Adipose tissue (tissue), 3 donors: ENCODE measurements at regions not wholly inside any gene's neighbourhood (a gene's known extent, or its start where the extent isn't known, plus 50 kb on each side); places are given as distances from the start of the nearest gene placed in this dataset.
"Not testable (repeated sequence)": the region's sequence is repeated elsewhere in the genome, so short reads cannot be mapped to it uniquely, and the experiment has no call there.

Source experiments
- H3K27ac ChIP-seq: one replicate; pipeline ENCODE4 v1.5.1; 2013; ENCODE audit warnings: low read depth, low read length
- WGBS, 3 donors: extraction: QIAGEN DNeasy Blood & Tissue Kit; methylation state at CpG; one replicate each; pipeline ENCODE4 v1.1.7; 2013; 5-methylcytosine and 5-hydroxymethylcytosine counted together
- donor health status: healthy with polysubstance abuse.
- donor health status: Bipolar disorder and iron deficiency.
- donor health status: healthy.

DNA sequence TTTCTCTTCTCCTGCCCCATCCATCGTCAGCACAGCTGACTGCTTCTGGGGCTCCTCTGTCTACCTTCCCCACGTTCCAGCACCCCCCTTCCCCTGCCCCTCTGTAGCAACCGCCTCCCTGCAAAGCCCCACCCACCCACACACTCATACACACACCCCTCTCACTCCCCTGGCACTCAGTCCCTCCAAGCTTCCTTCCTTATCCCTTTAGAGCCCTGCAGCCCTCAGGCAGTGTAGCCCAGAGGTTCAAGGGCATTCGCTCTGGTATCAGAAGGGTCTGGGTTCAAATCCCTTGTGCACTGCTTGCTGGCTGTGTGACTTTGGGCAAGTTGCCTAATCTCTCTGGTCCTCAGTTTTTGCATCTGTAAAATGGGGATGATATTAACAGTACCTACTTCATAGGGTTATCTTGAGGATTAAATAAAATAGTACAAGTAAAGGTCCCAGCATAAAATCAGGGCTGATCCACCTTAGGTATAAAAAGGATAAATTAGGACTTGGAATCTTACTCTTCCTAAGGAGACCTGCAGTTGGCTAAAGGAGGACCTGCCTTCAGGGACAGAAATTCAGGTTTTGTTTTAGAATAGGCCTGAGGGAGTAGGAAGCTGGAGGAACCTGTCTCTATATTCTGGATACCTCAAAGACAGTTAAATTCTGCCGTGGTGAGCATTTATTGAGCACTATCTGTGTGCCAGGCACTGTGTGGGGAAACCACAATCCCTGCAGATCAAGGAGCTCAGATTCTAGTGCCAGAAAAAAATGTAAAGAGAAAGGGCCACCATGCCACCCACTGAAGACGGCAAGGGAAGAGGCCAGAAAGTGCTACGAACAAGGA lies 94.1 kb downstream of the SNX5 start:
- no peak overlapping the region for H3K27ac ChIP-seq
- 13 to 31% (median 29%) methylated on average over 7 of the region's 7 CpGs for WGBS, 3 donors

DNA sequence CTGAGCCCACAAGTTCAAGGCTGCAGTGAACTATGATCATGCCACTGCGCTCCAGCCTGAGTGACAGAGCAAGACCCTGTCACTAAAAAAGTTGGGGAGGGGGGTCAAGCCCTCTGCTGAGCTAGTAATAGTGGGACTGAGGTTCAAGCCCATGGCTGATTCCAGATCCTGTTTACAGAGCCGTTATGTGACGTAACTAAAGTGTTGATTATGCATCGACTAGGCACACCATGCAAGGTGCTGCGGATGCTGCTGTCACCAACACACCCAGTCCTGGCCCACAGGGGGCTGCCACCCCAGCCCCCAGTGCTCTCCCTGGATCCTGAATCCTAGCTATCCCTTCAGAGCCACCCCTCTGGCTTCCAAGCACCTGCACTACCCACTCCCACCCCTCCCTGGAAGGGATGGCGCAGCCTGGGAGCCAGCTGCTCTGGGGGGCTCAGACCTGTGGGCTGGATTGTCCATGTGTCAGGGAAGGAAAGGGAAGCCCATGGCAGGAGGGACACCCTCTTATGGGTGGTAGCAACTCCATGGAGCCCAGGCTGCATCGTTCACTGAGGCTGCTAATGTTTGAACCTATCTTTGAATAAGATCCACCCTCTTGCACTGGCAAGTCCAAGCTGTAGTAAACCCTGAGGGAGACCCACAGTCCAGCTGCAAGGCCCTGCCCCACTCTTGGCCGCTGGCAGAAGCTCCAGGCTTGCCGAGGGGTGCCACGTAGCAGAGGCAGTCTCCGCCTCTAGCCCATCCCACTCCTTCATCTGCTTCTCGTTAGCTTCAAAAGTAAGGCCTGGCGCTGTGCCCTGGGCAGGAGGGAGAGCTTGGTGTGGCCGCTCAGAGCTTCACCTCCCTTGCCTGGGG lies 95.0 kb downstream of the SNX5 start:
- WGBS, 3 donors = 29 to 39% (median 34%) methylated on average over 14 of the region's 14 CpGs
- no peak overlapping the region for H3K27ac ChIP-seq

DNA sequence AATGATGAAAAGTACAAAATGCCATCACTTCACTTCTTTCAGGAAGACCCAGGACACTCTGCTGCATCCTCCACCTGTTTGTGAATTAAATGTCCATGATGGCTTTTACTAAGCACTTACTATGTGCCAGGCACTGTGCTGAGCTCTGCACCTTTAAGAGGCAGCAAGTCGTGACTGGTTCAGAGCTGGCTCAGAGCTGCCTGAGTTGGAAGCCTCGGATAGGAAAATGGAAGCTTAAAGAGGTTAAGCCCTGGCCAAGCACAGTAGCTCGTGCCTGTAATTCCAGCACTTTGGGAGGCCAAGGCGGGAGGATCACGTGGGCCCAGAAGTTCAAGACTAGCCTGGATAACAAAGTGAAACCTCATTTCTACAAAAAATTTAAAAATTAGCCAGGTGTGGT lies 95.6 kb downstream of the SNX5 start:
- H3K27ac ChIP-seq = no peak overlapping the region
- 36 to 60% (median 47%) methylated on average over 5 of the region's 5 CpGs for WGBS, 3 donors

DNA sequence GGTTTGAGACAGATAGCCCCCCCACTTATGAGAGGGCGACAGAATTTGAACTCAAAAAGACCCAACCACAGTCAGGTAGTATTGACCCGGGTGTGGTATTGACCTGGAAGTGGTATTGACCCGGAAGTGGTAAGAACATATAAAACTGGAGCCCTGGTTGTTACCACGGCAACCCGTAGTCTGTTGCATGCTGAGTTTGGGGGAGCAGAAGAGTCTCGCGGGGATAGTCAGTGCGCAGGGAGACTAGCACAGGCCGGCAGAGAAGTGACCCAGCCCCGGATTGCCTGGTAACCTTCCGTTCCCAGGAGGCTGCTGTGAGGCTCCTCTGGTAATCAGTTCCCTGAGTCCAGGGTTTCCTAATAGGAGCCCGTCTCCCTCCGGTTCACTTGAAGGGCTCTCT lies 96.2 kb downstream of the SNX5 start:
- WGBS, 3 donors = 68 to 77% (median 70%) methylated on average over 13 of the region's 13 CpGs
- no peak overlapping the region for H3K27ac ChIP-seq

DNA sequence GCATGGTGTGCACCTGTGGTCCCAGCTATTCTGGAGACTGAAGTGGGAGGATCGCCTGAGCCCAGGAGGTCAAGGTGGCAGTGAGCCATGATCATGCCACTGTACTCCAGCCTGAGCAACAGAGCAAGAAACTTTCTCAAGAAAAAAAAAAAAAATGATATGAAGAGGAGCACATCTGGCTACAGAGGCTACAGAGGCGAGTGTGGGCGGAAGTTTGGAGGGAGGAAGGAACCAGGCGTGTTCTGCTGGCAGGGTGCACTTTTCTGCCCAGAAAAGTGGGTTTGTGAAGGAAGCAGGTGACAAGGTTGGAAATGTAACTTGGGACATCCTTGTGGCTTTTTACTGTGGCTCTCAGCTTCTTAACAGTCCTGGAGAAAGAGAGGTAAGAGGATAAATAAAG lies 96.7 kb downstream of the SNX5 start:
- 46 to 67% (median 48%) methylated on average over 4 of the region's 4 CpGs for WGBS, 3 donors
- no peak overlapping the region for H3K27ac ChIP-seq

DNA sequence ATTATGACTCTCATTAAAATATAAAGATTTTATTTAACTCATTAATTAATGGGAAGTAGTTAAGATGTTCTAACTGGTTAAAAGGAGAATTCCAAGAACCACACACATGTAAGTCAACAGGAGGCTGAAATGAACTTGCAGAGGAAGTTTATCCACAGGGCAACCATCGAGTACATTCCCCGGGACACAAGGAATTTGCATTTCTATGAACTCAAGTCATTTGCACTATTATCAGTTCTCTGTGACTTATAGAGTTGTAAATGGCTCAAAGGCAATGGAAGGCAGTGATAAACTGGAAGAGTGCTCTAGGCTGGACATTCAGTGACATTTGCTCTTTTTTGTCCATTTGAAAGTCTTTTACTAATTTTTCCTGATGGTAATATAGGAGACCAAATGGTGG lies 97.4 kb downstream of the SNX5 start:
- WGBS, 3 donors = 47 to 59% (median 58%) methylated on average over 2 of the region's 2 CpGs
- H3K27ac ChIP-seq = no peak overlapping the region

DNA sequence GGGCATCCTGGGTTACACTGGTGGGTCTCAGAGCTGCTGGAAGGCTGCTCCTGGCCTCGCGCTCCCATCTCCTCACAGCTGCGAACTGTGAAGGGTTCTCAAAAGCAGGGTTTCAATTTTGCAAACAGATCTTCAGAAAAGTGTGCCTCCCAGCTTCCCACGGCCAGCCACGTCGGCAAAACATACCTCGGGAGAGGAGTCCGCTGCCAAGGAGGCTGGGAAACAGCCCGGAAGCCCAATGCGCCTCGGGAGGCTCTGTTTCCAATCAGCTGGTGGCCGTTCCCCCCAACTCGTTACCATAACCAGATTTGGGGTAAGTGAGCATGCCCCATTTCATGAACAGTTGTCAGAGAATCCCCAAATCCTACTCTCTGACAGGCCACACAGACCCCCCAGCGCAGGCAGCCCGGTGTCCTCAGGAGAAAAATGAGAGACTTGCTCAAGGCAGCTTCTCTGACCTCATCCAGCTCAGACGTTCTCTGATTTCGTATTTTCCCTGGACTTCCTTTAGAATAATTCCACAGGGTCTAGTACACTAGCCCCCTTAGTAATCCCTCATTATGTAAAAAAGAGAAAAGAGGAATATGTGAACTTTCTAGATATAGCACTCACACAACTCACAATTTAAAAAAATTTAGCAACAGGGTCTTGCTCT lies 98.4 kb downstream of the SNX5 start:
- 58 to 71% (median 60%) methylated on average over 17 of the region's 17 CpGs for WGBS, 3 donors
- H3K27ac ChIP-seq = no peak overlapping the region

DNA sequence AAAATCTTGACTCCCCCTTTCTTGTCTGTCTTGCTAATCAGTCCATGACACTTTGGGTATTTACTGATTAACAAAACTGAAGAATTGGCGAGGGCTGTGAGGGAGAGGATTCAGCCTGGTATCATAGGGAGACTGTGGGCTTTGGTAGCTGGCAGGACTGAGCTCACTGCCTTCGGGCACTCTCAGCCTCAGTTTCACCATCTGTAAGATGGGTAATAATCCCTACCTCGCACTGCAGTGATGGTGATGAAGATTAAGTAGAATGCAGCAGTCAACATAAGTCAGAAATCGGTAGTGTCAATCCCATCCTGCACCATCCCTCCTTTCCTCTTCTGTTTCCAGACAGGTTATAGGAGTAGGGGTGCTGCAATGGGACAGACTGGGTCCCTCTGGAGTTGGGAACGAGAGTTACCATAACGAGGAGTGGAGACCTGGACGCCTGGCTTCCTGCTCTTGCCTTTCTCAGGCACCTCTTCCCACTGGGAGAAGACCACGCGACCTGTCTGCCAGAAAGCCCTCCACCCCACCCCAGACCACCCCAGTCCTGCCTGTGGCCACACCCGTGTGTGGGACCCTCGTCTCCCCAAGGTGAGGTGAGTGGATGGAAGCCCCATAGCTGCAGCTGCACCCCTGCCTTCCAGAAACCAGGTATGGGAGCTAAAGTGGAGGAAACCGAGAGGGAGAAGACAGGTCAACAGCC lies 99.1 kb downstream of the SNX5 start:
- 80 to 88% (median 88%) methylated on average over 12 of the region's 12 CpGs for WGBS, 3 donors
- H3K27ac ChIP-seq = no peak overlapping the region

DNA sequence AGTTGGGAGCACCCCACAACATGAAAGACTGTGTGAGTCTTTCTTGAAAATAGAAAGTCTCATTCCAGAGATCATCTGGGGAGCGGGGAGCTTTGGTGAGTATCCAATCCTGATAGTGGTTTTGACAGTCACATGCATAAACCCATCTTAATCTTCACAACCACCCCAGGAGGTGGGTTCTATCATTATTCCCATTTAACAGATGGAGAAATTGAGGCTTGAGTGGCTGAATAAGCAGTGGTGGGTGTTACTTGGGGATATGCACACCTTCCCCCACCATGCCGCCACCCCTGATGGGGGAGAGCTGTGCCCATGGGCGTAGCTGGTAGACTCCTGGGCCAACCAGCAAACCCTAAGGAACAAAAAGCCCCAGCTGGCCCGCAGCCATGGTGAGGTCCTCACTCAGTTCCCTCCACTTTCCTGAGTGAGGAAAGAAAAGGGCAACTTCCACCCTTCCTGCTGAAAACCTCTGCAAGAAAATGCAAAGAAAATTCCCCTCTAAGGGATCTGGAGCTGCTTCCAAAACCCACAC lies 99.8 kb downstream of the SNX5 start:
- H3K27ac ChIP-seq = no peak overlapping the region
- WGBS, 3 donors = 59 to 79% (median 77%) methylated on average over 4 of the region's 4 CpGs

DNA sequence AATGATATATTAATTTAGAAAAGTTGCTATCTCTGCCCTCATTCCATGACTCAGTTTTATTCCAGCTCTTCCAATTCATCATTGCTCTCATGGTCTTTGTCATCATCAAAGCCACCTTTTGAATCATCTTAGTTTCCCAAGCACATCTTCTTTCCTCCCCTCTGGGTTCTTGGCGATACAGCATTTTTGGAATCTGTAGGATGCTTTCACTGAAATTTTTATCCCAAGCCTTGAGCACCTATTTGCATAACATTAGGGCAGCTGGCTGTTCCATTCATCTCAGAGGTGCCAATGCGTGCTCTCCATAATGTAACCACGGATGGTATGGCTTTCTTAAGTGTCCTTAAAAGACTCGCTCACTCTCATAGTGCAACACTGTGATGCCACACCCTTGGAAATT lies 100.4 kb downstream of the SNX5 start:
- 86 to 87% (median 86%) methylated on average over 4 of the region's 4 CpGs for WGBS, 3 donors
- no peak overlapping the region for H3K27ac ChIP-seq

DNA sequence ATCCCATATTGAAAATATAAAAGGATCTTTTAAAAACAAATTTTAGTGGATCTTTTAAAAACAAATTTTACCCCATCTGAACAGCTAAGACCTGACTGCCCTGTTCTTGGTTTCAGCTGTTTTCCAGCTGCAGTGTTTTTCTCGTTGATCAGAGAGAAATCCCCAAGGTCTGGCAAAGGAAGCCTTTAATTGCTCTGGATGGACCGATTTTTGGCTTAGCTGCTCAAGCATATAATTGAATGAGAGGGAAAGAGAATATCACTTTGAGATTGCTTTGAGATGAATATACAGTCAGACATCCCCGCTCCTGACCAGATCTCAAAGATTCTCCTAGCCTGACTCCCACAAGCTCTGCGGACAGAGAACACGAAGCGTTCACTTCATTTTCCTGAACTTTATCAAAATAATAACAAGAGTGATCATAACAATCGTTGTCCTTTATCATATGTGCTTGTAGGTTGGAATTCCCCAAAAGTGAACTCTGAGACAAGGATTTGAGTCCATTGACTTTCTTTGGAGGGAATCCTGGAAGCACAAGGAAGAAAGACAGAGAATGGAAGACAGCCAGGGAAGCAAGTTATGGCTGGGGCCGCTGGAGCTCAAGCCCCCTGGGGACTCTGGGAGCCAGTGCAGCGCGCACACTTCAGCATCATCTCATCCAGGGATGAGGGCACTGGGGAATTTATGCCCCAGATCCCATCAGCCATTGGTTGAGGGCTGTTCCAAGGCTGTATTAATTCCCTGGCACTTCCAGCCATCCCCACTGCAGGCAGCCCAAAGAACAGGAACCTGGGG lies 101.3 kb downstream of the SNX5 start:
- WGBS, 3 donors = 39 to 61% (median 55%) methylated on average over 10 of the region's 10 CpGs

DNA sequence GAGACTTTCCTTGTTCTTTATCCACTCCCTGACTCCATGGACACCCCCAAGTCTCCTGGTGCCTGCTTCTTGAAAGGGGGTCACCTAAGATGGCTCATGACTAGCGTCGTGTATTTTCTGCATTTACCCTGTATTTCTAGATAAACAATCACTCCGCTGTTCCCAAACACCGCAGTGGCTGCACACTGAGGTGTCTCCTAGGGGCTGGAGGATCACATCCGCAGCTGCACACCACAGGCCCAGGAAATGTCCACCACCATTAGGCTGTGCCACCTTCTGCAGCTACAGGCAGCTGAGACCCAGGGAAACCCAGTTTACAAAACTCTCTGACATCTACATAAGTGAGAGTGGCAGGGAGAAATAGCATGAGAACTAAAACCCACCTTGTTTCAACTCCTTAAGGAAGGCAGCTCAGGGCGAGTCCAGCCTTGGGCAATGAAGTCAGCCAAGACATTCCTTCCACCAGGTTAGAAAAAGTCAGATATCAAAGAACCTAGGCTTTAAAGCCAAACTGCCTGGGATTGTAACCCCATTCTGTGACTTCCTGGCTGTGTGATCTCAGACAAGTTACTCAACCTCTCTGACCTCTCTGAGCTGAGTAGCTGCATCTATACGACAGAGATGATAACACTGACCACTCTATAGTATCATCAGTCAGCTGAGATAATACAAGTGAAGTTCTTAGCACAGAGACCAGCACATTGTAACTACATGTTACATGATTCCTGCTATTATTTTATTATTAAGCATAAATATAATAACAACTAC lies 102.2 kb downstream of the SNX5 start:
- WGBS, 3 donors = 83 to 92% (median 91%) methylated on average over 7 of the region's 7 CpGs
- no peak overlapping the region for H3K27ac ChIP-seq

More for the DNA sequence above, 101.3 kb downstream of the SNX5 start:
- no peak overlapping the region for H3K27ac ChIP-seq

DNA sequence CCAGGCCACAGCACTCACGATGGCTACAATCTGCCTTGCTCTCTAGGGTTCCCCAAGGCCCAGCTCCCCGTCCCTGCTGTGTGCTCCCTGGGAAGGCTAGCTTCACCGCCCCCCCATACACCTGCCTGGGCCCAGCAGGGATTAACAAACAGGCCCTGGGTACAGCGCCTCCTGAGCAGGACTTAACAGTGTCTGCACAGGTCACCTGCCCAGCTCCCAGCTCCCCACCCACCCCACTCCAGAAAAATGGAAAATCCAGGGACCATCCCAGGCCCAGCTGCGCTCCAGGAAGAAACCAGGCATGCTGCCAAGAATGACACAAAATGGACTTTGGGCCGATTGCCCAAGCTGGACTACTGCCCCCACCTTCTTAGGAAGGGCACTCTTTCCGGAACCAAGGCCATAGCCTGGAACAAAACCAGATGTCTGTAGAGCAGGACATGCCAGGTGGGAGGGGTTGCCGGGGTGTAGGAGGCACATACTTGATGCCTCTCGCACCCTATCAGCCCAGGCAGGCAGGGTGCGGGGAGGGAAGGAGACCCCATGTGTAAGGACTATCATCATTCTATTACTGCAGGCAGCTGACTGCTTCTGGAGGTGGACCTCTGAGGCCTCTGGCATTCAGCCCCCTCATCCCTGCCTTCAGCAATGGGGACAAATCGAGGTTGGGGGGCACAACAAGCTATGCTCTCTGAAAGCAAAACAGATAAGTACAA lies 104.9 kb downstream of the SNX5 start:
- no peak overlapping the region for H3K27ac ChIP-seq
- WGBS, 3 donors = 32 to 77% (median 76%) methylated on average over 11 of the region's 11 CpGs

DNA sequence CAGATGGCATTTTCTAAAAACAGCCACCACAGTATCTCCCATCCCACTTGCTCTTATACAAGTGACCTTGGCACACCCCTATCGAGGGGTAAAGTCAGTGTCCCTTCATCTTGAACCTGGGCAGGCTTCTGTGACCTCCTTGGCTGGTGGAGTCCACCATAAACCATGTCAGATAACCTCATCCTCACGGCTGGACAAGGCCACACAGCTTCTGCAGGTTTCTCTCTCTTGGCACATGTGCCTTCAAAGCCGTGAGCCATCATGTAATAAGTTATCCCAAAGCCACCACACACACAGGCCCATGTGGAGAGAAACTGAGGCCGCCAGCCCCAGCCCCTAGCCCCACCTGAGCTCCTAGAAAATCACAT lies 105.4 kb downstream of the SNX5 start:
- no peak overlapping the region for H3K27ac ChIP-seq
- 63 to 91% (median 90%) methylated on average over 4 of the region's 4 CpGs for WGBS, 3 donors

DNA sequence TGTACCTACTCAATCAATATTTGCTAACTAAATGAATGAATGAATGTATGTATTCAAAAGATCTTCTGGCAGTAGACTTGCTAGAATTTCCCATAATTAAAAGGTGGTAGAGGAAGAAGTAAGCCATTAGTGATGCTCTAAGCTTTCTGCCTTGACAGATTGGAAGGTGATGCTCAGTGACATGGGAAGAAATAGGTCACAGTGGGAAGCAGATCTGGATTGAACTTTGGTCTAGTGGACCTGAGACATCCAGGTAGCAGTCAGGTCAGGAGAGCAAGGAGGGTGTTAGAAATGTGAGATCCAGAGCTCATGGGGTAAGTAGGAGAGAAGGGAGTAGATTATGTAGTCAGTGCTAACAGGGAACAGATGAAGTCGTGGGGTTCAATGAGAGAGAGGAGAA lies 106.4 kb downstream of the SNX5 start:
- no peak overlapping the region for H3K27ac ChIP-seq
- 83 to 91% (median 89%) methylated on average over 1 of the region's 1 CpG for WGBS, 3 donors

DNA sequence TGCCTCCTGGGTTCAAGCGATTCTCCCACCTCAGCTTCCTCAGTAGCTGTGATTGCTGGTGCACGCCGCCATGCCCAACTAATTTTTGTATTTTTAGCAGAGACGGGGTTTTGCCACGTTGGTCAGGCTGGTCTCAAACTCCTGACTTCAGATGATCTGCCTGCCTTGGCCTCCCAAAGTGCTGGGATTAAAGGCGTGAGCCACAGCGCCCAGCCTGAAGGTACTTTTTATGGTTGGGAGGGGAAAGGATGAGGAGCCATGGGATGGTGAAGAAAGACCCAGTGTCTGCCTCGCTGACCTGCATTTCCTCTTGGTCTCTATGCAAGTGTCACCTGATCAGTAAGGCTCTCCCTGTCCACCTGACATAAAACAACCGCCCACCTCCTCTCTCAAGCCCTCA lies 107.0 kb downstream of the SNX5 start:
- 92 to 93% (median 92%) methylated on average over 9 of the region's 9 CpGs for WGBS, 3 donors
- H3K27ac ChIP-seq = not testable (repeated sequence)
